HepG2 (cell line): ENCODE measurements at regions not wholly inside any gene's neighbourhood (a gene's known extent, or its start where the extent isn't known, plus 50 kb on each side); places are given as distances from the start of the nearest gene placed in this dataset.

Experiments
- ISL2 ChIP-seq: sonication (generic); formaldehyde crosslinking; IDR thresholded peaks from 2 replicates; pipeline ENCODE4 v1.5.0; 2020; ENCODE audit warnings: missing genetic modification reagents
- KLF6 ChIP-seq: IDR thresholded peaks from 2 replicates; pipeline ENCODE4 v1.8.0; 2016; ENCODE audit warnings: missing biosample characterization, missing genetic modification reagents
- POLR2A ChIP-seq, 2 experiments: IDR thresholded peaks; 2 replicates each; pipeline ENCODE4 v1.6.1; 2011; ENCODE audit warnings: low read depth in 2 of 2, low read length in 2 of 2, mild to moderate bottlenecking in 1 of 2, moderate library complexity in 1 of 2; ENCODE audit not compliant: insufficient read depth in 1 of 2
- SOX6 ChIP-seq, 2 experiments: fragments of 450-650 bp in 1 of 2; sonication (generic) in 1 of 2; formaldehyde crosslinking in 1 of 2; IDR thresholded peaks; 2 replicates each; pipeline versions ENCODE4 v1.4.0 to v1.6.1; 2017 to 2020; ENCODE audit warnings: antibody characterized with exemption in 1 of 2, mild to moderate bottlenecking in 1 of 2, missing genetic modification reagents in 1 of 2
- TF ChIP-seq, protein P1 (sequence below): sonication (generic); formaldehyde crosslinking; IDR thresholded peaks from 2 replicates; pipeline ENCODE4 v1.5.0; 2020; ENCODE audit warnings: mild to moderate bottlenecking, missing genetic modification reagents, moderate library complexity
- TF ChIP-seq, protein P2 (sequence below): sonication (generic); formaldehyde crosslinking; IDR thresholded peaks from 2 replicates; pipeline ENCODE4 v1.5.1; 2020; ENCODE audit warnings: missing genetic modification reagents, mild to moderate bottlenecking, borderline replicate concordance

DNA sequence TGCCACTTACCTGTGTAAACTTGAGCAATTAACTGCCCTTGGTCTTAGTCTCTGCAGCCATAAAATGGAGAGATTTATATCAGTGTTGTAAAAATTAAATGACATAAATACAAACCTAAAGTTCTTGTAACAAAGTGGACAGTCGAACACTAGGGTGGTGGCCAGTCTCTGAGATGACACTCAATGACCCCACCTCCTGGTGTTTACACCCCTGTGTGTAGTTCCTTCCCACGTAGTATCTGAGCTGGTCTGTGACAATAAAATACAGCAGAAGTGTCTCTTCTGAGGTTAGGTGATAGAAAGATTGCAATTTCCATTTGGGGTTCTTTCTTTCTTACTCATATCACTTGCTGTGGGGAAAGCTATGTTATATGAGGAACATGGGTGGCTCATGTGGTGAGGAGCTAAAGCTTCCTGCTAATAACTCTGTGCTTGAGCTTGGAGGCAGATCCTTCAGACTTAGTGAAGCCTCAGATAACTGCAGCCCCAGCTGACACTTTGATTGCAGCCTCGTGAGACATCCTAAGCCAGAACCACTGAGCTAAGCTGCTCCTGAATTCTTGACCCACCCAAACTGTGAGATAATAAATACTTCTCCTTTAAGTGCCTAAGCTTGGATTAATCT, 173.4 kb upstream of the CHD1 start:
- TF ChIP-seq, protein P1, sequence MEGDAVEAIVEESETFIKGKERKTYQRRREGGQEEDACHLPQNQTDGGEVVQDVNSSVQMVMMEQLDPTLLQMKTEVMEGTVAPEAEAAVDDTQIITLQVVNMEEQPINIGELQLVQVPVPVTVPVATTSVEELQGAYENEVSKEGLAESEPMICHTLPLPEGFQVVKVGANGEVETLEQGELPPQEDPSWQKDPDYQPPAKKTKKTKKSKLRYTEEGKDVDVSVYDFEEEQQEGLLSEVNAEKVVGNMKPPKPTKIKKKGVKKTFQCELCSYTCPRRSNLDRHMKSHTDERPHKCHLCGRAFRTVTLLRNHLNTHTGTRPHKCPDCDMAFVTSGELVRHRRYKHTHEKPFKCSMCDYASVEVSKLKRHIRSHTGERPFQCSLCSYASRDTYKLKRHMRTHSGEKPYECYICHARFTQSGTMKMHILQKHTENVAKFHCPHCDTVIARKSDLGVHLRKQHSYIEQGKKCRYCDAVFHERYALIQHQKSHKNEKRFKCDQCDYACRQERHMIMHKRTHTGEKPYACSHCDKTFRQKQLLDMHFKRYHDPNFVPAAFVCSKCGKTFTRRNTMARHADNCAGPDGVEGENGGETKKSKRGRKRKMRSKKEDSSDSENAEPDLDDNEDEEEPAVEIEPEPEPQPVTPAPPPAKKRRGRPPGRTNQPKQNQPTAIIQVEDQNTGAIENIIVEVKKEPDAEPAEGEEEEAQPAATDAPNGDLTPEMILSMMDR (CRISPR knock-in tag), result no peak
- TF ChIP-seq SOX6 (IDR thresholded peaks at IDR 0.05) (no peak), SOX6 (CRISPR knock-in tag; IDR thresholded peaks at IDR 0.05) (no peak), POLR2A (IDR thresholded peaks at IDR 0.05; ENCODE audit: insufficient read depth in 1 of 2, low read depth in 2 of 2, low read length in 2 of 2) (no peak), KLF6 (CRISPR knock-in tag) (no peak), ISL2 (no peak)
- TF ChIP-seq, protein P2, sequence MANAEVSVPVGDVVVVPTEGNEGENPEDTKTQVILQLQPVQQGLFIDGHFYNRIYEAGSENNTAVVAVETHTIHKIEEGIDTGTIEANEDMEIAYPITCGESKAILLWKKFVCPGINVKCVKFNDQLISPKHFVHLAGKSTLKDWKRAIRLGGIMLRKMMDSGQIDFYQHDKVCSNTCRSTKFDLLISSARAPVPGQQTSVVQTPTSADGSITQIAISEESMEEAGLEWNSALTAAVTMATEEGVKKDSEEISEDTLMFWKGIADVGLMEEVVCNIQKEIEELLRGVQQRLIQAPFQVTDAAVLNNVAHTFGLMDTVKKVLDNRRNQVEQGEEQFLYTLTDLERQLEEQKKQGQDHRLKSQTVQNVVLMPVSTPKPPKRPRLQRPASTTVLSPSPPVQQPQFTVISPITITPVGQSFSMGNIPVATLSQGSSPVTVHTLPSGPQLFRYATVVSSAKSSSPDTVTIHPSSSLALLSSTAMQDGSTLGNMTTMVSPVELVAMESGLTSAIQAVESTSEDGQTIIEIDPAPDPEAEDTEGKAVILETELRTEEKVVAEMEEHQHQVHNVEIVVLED (CRISPR knock-in tag), result no peak
